NOMO-1 treated with DMSO at 0.1 percent for 48 hours (cell line): ENCODE measurements at regions not wholly inside any gene's neighbourhood (a gene's known extent, or its start where the extent isn't known, plus 50 kb on each side); places are given as distances from the start of the nearest gene placed in this dataset.
"Not testable (repeated sequence)": the region's sequence is repeated elsewhere in the genome, so short reads cannot be mapped to it uniquely, and the experiment has no call there.

Source experiments
- DNase-seq: peaks from one replicate; lab custom pipeline; 2025; ENCODE audit not compliant: unreplicated experiment; lab: John Stamatoyannopoulos, UW

- no peak for DNase-seq
Measured at GRCh38 chr9:115443890-115444289, 325.9 kb upstream of the TNC start.

- DNase-seq = no peak
Measured at GRCh38 chr9:115444959-115445358, 327.0 kb upstream of the TNC start.

GRCh38 chr9:115445655-115446054 is 327.7 kb upstream of the TNC start:
- DNase-seq = no peak

- no peak for DNase-seq
Measured at GRCh38 chr9:115456515-115456914, 338.6 kb upstream of the TNC start.

GRCh38 chr9:115461280-115461679 is 343.3 kb upstream of the TNC start:
- DNase-seq = no peak

GRCh38 chr9:115462623-115463022 is 344.7 kb upstream of the TNC start:
- DNase-seq = no peak

- DNase-seq = no peak
Measured at GRCh38 chr9:115466756-115467155, 348.8 kb upstream of the TNC start.

GRCh38 chr9:115469841-115470240 is 351.9 kb upstream of the TNC start:
- DNase-seq = no peak

- not testable (repeated sequence) for DNase-seq
Measured at GRCh38 chr9:115473032-115473431, 355.1 kb upstream of the TNC start.

- no peak for DNase-seq
Measured at GRCh38 chr9:115481769-115482168, 363.8 kb upstream of the TNC start.

- DNase-seq = no peak
Measured at GRCh38 chr9:115482747-115483146, 364.8 kb upstream of the TNC start.

GRCh38 chr9:115492869-115493268 is 374.9 kb upstream of the TNC start:
- DNase-seq = no peak

- DNase-seq = no peak
Measured at GRCh38 chr9:115494393-115494792, 376.4 kb upstream of the TNC start.

GRCh38 chr9:115495052-115495635 is 377.2 kb upstream of the TNC start:
- no peak for DNase-seq

- no peak for DNase-seq
Measured at GRCh38 chr9:115495836-115496235, 377.9 kb upstream of the TNC start.

- no peak for DNase-seq
Measured at GRCh38 chr9:115498303-115498702, 380.3 kb upstream of the TNC start.

GRCh38 chr9:115507148-115507547 is 389.2 kb upstream of the TNC start:
- DNase-seq = no peak

GRCh38 chr9:115513148-115513547 is 395.2 kb upstream of the TNC start:
- DNase-seq = no peak

GRCh38 chr9:115514454-115514853 is 396.5 kb upstream of the TNC start:
- no peak for DNase-seq

- no peak for DNase-seq
Measured at GRCh38 chr9:115517335-115518075, 399.5 kb upstream of the TNC start.

GRCh38 chr9:115520646-115521045 is 402.7 kb upstream of the TNC start:
- no peak for DNase-seq

GRCh38 chr9:115522912-115523311 is 405.0 kb upstream of the TNC start:
- DNase-seq = no peak
